ENCODE measurements at regions not wholly inside any gene's neighbourhood (a gene's known extent, or its start where the extent isn't known, plus 50 kb on each side); places are given as distances from the start of the nearest gene placed in this dataset.
"Not testable (repeated sequence)": the region's sequence is repeated elsewhere in the genome, so short reads cannot be mapped to it uniquely, and the experiment has no call there.

DNA sequence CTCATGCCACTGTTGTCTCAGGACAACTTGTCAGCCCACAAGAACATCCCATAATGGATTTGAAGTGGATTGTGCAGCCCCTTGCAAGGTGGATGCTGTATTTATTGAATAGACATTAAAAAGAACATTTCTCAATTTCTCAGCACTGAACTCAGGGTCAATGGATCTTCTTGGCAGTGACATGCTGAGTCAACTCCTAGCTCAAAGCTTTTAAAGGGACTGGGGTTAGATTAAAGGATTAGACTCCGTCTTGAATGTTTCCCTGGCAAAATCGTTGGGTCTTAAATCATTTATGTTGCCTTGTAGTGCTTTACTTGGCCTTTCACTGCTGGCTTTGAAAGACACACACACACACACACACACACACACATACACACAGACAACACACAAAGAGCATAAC, 221.6 kb upstream of the PBX1 start:
- no peak for DNase-seq

DNA sequence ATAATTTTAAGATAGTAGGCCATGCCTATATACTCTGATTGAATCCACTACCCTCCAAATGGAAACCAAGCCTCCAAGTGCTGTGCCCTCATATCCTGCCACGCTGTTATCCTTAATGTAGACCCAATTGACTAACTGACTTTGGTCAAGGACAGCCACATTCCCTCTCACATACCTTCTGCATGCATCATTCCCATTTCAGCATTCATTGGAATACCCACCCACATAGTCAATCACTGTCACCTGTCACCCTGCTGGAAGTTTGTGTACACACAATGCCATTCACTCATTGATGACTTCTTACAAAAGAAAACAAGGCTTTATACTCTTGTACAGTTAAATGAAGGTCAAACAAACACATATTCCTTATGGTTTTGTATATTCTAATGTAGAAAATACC, 221.1 kb upstream of the PBX1 start:
- no peak for DNase-seq

DNA sequence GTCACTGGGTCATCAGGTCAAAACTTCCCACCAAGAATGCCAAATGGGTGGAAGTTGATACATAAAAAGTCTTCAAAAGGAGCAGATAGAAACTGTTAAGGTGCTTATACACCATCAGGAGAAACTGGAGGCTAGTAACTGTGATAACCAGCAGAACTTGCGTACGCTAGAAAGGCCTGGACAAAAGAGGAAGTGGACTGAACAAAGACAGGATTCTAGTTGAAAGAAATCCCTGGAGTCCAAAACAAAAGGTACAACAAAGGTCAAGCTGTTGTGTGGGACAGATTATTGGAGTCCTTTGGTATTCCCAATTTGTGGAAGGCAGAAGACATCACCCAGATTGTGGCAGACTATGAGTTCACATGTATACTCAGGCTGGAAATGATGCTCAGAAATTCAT, 215.8 kb upstream of the PBX1 start:
- no peak for DNase-seq

DNA sequence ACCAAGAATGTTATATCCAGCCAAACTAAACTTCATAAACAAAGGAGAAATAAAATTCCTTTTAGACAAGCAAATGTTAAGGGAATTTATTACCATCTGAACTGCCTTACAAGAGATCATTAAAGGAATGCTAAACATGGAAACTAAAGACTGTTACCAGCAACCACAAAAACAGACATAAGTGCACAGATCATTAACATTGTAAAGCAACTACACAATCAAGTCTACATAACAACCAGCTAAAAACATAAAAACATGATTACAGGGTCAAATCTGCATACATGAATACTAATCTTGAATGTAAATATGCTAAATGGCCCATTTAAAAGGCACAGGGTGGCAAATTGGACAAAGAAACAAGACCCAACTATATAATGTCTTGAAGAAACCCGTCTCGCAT, 211.0 kb upstream of the PBX1 start:
- DNase-seq, result no peak

DNA sequence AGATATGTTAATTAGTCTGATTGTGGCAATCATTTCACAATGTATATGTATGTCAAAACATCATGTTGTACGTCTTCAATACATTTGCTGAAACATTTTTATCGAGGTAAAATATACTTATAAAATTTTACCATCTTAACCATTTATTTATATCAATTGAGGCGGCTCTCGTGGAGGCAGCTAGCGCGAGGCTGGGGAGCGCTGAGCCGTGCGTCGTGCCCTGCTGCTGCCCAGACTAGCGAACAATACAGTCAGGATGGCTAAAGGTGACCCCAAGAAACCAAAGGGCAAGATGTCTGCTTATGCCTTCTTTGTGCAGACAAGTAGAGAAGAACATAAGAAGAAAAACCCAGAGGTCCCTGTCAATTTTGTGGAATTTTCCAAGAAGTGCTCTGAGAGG, 202.5 kb upstream of the PBX1 start:
- no peak for DNase-seq

DNA sequence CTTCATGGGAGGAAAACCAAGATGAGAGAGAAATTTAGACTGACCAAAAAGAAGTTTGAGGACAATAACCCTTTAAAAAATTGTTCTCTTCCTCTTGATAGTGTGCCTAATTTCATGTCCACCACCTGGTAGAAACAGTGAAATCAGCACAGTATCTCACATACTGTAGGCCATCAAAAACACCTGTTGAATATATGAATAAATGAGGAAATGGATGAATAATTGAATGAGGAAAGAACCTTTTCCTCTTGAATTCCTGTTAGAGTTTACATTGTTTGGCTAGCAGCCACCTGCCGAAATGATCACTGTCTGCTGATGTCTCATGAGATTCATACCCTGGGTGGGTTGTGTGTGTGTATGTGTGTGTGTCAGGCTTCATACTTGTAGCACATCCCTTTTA, 198.7 kb upstream of the PBX1 start:
- DNase-seq, result no peak

DNA sequence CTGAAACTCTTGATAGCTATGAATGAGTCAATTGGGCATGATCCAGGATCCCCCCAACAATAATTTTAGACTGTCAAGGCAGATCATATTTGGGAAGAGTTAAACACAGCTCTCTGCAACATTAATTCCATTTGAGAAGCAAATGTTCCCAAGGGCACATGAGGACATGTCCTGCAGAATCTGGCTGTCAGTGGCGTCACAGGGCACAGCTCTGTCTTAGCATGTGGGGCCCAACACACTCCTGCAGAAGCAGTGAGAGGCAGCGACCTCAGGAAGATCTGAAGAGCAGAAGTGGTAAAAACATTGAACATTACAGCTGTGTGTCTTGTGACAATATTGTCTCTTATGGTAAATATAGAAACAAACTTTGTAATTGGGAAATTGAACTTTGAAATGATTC, 197.1 kb upstream of the PBX1 start:
- DNase-seq, result no peak

DNA sequence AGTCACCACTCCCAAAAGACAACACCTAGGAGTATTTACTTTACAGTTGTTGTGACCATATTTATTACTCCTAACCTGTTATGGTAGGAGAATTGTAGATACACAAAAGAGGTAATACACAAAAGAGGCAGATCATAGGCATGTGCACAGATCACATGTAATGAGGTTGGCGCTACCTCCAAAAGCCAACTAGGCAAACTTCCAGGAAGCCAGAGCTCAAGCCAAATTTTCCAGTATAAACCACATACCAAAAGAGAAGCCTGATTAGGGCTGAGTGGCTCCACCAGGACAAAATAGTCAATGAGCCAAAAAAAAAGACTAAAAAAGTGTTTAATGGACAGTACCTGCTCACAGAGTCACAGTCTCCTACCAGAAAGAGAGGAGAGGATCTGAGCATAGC, 195.0 kb upstream of the PBX1 start:
- DNase-seq, result no peak

DNA sequence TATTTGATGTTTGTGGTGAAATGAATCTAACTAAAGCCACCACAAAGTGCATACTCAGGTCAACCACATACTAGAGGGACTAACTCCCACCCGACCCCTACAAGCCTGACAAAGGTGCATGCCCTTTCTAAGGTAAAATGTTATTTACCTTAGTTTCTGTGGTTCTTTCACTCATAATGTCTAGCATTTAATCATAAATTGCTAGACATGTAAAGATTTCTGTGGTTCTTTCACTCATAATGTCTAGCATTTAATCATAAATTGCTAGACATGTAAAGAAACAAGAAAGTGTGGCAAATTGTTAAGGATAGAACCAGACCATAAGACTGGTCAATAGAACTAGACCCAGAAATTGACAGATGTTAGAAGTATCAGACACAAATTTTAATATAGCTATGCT, 193.0 kb upstream of the PBX1 start:
- no peak for DNase-seq

DNA sequence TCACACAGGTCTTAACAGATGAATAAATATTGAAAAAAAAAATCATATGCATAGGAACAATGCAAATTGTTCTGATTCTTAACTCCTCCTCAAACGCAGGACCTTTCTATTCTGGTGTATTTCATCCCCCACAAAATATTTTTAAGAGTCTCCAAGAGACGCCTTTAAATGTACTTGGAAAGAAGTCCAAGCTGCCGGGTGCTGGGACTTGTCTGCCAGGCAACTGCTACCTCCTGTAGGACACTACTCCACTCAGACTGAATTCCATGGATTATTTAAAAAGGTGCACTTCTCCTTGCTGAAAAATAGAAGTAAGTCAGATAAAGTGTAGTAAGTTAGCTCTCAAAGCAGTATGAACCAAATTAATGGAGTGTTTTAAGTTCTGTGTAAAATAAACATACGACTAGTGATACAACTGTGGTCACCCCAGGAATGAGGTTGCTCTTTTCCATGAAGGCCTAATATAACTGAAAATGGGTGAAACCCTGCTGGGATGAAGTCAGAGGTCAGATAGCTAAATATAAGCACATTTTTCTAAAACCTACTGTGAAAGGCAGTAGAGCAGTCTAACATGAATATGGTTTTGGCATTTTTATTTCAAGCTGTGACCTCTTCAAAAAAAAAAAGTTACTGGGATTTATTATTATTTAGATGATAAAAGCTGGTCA, 189.2 kb upstream of the PBX1 start:
- no peak for DNase-seq

DNA sequence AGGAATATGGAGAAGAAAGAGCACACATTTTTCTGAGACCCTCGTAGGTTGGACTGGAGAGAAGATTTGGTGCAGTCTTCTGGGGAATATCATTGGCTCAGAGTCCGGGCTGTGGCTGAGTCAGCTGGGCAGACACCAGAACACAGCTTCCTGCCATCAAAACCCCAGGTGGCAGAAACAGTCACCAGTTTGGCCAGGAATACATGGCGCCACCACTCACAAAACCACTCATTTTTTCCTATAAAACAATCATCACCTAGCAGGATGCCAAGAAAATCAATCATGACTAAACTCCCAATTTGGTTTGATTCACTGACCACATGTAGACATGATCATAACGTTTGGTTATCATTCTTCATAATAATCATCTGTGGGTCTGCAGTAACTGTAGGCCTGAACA, 178.1 kb upstream of the PBX1 start:
- no peak for DNase-seq

DNA sequence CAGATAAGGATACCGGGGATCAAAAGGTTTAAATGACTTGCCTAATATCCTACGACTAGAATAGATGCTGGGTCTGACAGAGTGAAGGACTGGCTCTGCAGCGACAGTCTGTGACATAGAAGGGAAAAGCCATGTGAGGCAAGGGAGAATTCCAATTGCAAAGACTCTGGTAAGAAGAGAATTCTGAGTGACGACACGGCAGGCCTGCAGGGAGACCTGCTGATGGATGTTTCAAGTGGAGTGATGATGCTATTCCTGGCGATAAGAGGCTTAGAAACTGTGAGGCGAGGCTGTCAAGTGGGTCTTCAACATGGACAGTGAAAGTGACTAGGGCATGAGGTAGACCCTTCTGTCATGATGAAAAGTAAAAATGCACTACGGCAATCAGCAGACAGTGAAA, 176.6 kb upstream of the PBX1 start:
- DNase-seq, result no peak

DNA sequence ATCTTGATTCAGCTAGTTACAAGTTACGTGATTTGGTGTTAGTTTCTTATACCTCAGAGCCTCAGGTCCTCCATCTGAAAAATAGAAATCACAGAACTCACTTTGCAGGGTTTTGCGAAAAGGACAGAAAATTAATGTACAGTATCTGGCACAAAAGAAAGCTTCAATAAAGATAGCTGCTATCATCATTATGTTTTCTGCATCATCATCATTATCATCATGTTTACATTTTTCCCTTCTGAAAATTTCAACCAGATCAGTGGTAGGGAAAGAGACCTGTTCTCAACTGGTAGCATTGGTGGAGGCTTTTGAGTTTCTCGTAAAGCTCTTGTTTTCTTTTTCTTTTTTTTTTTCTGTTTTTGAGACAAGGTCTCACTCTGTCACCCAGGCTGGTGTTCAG, 174.7 kb upstream of the PBX1 start:
- DNase-seq, result no peak

DNA sequence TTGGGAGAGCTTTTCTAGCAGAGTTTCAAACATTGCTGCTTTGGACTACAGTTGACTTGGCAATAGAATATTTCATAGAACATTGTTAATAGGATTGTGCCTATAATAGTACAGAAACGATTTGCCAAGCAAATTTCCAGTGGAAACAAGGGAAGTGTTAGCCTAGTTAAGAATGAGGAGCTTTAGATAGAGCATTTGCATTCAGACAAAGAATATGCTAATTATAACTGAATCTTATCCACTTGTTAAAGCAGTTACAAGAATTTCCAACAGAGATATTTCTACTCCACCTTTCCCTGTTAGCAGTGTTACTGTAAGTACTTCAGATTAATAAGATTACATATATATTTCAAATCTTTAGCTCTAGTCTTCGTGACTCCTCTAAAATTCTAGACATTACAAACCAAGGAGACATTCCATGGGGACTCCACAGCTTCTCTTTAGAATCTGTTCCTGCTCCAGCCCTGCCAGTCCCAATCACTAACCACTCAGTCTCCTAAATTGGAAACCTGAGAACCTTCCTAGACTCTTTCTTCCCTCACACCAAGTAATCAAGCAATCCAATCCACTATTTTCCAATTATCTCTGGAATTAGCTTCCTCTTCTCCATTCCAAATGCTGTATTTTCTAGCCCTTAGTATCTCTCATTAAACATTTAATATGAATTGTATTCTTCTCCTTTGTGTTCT, 141.8 kb upstream of the PBX1 start:
- DNase-seq, result no peak

DNA sequence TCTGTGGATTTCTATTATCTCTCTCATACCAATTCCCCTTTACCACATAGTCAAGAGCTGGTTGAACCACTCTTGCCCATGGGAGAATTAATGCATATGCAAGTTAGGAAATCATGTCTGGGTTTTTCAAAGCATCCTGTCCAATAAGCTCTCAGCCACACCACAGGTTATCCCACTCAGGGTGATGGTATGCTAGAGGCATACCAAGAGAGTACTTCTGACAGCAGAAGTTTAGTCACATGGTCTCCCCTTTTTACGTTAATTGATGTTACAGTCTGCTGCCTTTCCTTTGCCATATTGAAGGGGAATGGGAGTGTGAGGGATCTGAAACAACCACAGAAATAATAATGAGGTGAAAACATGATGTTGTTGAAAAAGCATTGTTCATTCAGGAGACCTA, 135.8 kb upstream of the PBX1 start:
- DNase-seq, result no peak

DNA sequence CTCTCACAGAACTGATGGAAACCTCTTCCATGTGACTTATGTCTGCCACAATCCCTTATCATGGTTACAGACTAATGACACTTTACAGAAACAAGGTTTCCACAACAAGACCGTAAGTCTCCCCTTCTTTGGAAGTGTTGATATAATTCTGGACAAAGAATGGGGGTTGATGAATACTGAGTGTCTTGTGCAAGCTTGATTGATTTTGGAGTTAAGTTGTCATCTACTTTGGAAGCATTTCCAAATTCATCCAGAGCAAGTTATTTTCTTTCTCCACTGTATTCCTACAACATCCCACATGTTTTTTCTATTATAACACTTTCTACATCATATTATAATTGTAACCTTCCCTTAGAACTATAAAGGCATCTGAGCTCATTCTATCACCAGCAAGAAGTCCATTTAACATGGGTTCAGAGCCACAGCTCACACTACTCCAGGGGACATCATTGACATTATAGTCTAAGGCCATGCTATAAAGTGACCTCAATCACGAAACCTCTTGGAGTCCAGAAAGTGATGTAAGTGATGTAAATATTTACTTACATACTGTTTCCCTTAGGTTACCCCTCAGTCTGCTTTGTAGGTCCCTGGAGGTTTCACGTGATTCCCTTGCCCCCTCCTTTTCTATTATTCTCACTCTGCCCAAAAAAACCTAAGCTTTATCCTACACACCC, 125.7 kb upstream of the PBX1 start:
- no peak for DNase-seq

DNA sequence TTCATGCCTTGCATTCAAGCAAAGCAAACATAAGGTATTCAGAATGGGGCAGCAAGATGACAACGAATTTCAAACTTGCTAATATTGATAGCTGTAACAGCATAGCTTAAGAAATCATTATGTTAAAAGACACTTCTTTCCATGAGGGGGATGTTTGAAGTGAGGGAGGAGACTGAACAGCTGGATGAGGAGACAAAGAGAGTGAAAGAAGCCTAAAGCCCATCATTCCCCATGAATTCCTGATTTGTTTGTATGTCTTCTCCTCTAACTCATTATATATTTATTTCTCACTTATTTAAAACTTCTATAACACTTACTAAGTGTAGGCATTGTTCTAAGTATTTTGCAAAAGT, 125.2 kb upstream of the PBX1 start:
- no peak for DNase-seq

DNA sequence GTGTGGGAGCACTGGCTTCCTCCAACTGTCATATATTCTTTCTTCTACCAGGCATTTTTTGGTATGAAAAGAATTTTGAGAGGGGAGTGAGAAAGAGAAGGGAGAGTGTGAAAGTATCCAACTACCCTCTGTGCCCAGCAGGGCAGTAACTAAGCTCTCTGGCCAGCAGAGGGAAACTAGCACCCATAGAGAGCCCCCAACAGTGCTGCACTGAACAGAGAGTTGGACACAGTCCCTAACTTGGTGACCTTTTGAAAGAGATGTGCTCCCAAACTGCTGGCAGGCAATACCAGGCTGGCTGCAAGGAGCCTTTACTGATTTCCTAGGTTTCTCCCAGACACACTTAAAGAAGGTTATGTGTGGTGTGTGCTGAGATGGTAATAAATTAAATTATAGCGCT, 118.8 kb upstream of the PBX1 start:
- no peak for DNase-seq

DNA sequence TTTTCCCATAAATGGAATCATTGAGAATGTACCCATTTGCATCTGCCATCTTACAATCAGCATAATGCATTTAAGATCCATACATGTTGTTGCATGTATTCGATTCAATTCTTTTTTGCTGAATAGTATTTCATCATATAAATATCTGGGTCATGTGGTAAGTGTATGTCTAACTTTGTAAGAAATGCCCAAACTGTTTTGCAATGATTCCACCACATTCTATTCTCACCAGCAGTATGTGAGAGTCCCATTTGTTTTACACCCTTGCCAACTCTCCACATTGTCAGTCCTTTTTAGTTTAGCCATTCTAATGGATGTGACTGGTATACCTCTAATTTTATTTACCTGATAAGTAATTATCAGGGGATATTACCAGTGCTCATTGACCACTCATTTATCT, 115.8 kb upstream of the PBX1 start:
- no peak for DNase-seq

DNA sequence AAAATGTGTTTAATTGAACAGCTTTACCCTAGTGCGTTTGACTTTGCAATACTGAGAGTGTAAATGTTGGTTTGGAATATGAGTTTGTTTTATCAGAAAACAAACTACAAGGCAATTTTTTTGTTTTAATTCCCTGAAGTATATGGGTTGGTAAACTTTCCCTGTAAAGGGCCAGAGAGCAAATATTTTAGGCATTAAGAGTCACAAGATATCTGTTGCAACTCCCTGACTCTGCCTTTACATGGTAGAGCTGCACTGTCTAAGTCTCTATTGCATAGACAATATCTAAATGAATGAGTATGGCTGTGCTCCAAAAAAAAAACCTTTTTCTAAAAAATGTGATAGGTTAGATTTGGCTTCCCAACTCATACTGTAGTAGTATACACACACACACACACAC, 115.1 kb upstream of the PBX1 start:
- no peak for DNase-seq

DNA sequence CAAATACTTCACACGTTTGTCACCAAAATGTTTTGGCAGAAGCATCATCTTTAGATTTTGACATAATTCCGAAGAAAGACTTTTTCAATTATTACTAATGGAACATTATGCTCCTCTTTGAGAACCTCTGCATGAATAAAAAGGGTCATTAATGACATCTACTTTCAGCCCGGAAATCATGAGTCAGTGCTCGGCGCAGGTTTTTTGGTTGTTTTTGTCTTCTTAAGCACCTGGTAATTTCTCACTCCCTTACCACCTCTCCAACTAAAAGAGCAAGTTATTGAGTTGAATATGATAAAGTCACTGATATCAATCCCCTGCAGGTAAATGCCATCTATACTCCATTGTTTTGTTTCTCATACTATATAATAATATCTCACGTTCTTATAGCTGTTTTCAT, 113.0 kb upstream of the PBX1 start:
- DNase-seq, result no peak

DNA sequence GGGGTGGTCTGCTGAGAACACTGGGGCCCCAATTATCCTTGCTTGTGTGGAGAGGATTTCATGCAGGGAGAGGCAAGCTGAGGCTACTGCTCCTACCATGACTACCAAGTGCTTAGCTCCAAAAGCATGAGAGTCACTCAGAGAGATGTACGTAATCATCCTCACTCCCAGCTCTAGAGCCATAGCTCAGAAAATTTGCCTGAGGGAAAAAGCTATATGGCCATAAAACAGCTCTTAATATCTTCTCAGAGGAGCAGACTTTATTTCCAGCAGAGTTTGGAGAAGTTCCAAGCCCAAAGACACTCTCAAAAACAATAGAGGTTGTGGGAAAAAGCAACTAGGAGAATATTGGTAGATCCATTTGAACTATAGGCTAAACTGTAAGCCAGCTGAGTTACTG, 106.4 kb upstream of the PBX1 start:
- no peak for DNase-seq

DNA sequence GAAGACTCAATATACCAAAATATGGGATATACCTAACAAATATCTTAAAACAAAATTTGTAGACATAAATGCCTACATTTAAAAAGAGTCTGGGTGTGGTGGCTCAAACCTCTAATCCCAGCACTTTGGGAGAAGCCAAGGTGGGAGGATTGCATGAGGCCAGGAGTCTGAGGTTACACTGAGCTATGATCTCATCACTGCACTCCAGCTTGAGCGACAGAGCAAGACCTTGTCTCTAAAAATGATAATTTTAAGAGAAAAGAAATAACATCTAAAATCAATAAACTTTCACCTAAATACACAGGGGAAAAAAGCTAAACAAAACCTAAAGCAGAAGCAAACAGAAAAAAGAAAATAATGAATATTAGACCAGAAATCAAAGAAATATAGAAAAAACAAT, 102.7 kb upstream of the PBX1 start:
- DNase-seq, result no peak

DNA sequence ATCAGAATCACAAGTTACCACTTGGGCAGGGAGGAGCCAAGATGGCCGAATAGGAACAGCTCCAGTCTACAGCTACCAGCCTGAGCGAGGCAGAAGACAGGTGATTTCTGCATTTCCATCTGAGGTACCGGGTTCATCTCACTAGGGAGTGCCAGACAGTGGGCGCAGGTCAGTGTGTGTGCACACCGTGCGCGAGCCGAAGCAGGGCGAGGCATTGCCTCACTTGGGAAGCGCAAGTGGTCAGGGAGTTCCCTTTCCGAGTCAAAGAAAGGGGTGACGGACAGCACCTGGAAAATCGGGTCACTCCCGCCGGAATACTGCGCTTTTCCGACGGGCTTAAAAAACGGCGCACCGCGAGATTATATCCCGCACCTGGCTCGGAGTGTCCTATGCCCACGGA, 99.8 kb upstream of the PBX1 start:
- not testable (repeated sequence) for DNase-seq

DNA sequence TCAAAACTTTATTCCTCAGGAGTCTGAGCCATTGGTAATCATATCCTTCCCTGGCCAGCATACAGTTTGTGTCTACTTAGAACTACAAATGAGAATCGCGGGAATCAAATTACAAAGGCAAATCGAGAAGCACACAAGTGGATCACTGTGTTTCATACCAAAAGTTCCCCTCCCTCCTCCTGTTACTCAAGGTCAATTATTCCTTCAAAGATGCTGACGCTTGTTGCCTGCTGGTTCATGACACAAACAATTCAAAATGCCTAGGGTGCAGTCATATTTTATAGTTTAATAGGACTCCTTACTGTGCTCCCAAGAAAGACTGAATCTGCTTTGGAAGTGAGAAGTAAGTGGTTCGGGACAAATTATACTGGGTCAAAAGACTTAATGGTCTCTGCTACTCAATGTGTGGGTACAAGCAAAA, 93.0 kb upstream of the PBX1 start:
- no peak for DNase-seq

Data from NCI-H1436 (cell line).